ENCODE measurements at regions not wholly inside any gene's neighbourhood (a gene's known extent, or its start where the extent isn't known, plus 50 kb on each side); places are given as distances from the start of the nearest gene placed in this dataset.
A peak's percentile ranks its signal among the peaks of the same experiment; 100 is the strongest.

- Histone ChIP-seq H3K27ac (no peak overlapping the region), H3K4me1 (no peaks in the 10 kb centered on the region), H3K27me3 (no peaks in the 10 kb centered on the region), H3K36me3 (no peaks in the 10 kb centered on the region), H3K4me3 (replicated peaks in 1 of 3) (no peak overlapping the region), H3K9me3 (no peaks in the 10 kb centered on the region)
- TF ChIP-seq POLR2A (IDR thresholded peaks at IDR 0.05) = no peak
- TF ChIP-seq, protein P1, sequence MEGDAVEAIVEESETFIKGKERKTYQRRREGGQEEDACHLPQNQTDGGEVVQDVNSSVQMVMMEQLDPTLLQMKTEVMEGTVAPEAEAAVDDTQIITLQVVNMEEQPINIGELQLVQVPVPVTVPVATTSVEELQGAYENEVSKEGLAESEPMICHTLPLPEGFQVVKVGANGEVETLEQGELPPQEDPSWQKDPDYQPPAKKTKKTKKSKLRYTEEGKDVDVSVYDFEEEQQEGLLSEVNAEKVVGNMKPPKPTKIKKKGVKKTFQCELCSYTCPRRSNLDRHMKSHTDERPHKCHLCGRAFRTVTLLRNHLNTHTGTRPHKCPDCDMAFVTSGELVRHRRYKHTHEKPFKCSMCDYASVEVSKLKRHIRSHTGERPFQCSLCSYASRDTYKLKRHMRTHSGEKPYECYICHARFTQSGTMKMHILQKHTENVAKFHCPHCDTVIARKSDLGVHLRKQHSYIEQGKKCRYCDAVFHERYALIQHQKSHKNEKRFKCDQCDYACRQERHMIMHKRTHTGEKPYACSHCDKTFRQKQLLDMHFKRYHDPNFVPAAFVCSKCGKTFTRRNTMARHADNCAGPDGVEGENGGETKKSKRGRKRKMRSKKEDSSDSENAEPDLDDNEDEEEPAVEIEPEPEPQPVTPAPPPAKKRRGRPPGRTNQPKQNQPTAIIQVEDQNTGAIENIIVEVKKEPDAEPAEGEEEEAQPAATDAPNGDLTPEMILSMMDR (IDR thresholded peaks at IDR 0.05) = no peak
- DNase-seq = no peak
- WGBS, 2 donors = 29 to 47% methylated on average over 2 of the region's 2 CpGs
- intact Hi-C loops (cut with DNase I) = no loop called here
Observed at GRCh38 chr6:153564803-153565202, 433.7 kb upstream of the RGS17 start.

DNA sequence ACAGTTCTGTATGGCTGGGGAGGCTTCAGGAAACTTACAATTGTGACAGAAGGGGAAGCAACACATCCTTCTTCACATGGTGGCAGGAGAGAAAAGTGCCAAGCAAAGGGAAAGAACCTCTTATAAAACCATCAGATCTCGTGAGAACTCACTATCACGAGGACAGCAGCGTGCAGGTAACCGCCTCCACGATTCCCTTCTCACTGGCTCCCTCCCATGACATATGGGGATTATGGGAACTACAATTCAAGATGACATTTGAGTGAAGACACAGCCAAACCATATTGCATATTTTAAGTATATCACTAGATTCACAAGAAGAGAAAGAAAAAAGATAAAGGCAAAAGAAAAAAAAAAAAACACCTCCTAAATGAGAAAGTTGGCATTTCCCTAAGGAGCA is 431.9 kb upstream of the RGS17 start:
- no peaks in the 10 kb centered on the region for H3K27me3 ChIP-seq
- H3K4me1 ChIP-seq = no peaks in the 10 kb centered on the region
- no peak overlapping the region for H3K27ac ChIP-seq
- H3K36me3 ChIP-seq = no peaks in the 10 kb centered on the region
- WGBS, 2 donors = 92 to 97% methylated on average over 5 of the region's 5 CpGs
- H3K9me3 ChIP-seq = no peaks in the 10 kb centered on the region
- no peak for TF ChIP-seq POLR2A (IDR thresholded peaks at IDR 0.05)
- intact Hi-C loops (cut with DNase I) = no loop called here
- no peak overlapping the region for H3K4me3 ChIP-seq (replicated peaks in 1 of 3)
- no peak for DNase-seq

DNA sequence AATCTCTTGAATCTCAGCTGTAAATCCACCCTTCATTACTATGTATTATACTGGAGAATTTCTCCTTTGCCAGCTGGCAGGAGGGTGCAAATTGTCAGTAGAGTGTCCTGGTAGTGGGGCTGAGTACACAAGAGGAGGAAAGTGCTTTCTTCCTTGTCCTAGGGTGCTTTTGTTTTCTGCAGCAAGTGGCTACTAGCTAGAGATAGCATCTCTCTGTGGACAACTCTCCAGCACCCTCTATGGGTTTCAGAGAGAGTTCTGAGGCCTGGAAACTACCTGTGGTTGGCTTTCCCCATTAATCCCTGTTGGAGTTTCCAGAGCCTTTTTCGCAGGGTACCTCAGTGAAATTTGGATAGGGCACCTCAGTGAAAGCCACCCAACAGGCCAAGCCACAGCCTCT is 422.5 kb upstream of the RGS17 start:
- H3K4me1 ChIP-seq = peaks cover 0 to 4% of the 10 kb centered on the region in 2 donors
- peak; percentile 54 to 56 for DNase-seq
- 73 to 89% methylated on average over 1 of the region's 1 CpG for WGBS, 2 donors

DNA sequence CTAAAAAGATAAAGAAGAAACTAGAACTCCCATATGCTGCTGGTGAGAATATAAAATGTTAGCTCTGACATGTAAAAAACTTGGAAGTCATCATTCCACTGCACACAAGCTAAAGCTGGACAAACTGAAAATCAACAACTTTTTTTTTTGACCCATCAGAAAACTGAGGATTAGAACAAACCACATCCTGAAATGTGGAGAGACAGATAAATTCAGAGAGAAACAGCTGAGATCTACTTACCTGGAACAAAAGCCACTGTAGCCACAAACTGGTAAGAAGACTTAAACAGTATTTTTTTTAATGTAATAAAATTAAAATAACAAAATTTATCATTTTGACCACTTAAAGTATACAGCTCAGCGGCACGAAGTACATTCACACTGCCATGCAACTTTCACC is 408.5 kb upstream of the RGS17 start:
- Histone ChIP-seq H3K4me1 (no peaks in the 10 kb centered on the region), H3K36me3 (no peaks in the 10 kb centered on the region), H3K27ac (no peak overlapping the region), H3K27me3 (no peaks in the 10 kb centered on the region), H3K4me3 (replicated peaks in 1 of 3) (no peak overlapping the region), H3K9me3 (no peaks in the 10 kb centered on the region)
- intact Hi-C loops (cut with DNase I) = no loop called here
- DNase-seq = no peak
- TF ChIP-seq POLR2A (IDR thresholded peaks at IDR 0.05) = no peak
- TF ChIP-seq, protein P1 (IDR thresholded peaks at IDR 0.05) = no peak
- 81 to 95% methylated on average over 2 of the region's 2 CpGs for WGBS, 2 donors

More for the DNA sequence above, 422.5 kb upstream of the RGS17 start:
- no peak overlapping the region for H3K27ac ChIP-seq
- H3K36me3 ChIP-seq = no peaks in the 10 kb centered on the region
- H3K4me3 ChIP-seq (replicated peaks in 1 of 3) = no peak overlapping the region
- H3K9me3 ChIP-seq = no peaks in the 10 kb centered on the region
- TF ChIP-seq, protein P1 (IDR thresholded peaks at IDR 0.05) = peak in 5 of 6 experiments; percentile 17 to 79 (median 74)
- TF ChIP-seq POLR2A (IDR thresholded peaks at IDR 0.05) = no peak
- H3K27me3 ChIP-seq = no peaks in the 10 kb centered on the region
- intact Hi-C loops (cut with DNase I) = loop anchor here (5.0 kb wide), 1 partner anchor 521 kb away; no protein-coding TSS in a partner anchor

DNA sequence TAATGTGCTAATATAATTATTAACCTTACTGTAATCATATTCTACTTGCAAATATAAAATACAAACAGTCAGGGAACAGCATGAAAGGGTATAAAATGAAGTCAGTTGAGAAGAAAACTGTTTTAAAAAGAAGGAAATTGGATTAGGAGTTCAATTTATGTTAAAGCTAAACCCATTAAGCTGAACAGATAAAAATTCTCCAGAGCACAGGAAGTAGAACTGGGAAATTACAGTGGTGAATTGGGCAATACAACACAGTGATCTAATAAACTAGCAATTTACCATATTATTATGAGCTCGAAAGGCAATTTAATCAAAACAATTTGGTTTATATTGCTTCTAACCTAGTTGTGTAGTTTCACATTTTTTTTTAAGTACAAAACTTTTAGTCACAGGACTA is 407.4 kb upstream of the RGS17 start:
- H3K4me3 ChIP-seq (replicated peaks in 1 of 3) = no peak overlapping the region
- no peak overlapping the region for H3K27ac ChIP-seq
- H3K4me1 ChIP-seq = no peaks in the 10 kb centered on the region
- no peaks in the 10 kb centered on the region for H3K27me3 ChIP-seq
- H3K9me3 ChIP-seq = no peaks in the 10 kb centered on the region
- intact Hi-C loops (cut with DNase I) = no loop called here
- no peak for DNase-seq
- 71 to 84% methylated on average over 1 of the region's 1 CpG for WGBS, 2 donors
- TF ChIP-seq POLR2A (IDR thresholded peaks at IDR 0.05) = no peak
- TF ChIP-seq, protein P1 (IDR thresholded peaks at IDR 0.05) = no peak
- no peaks in the 10 kb centered on the region for H3K36me3 ChIP-seq

DNA sequence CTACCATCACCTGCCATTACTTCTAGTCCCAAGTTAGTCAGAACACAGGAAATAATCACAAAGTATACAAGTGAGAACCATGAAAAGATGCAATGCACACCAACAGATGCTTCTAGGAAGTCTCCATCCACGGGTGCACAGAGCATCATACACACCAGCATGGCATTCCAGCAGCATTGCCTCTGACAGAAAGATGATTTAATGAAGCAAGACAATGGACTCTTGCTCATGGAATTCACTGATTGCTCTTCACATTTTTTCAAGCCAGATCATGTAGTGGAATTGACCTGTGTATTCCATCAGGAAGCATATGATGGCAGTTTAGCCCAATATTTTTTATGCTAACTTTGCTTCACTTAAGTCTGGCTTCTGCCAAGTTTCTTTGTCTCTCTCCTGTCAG is 406.3 kb upstream of the RGS17 start:
- Histone ChIP-seq H3K4me1 (no peaks in the 10 kb centered on the region), H3K36me3 (no peaks in the 10 kb centered on the region), H3K27ac (no peak overlapping the region), H3K9me3 (no peaks in the 10 kb centered on the region), H3K27me3 (no peaks in the 10 kb centered on the region), H3K4me3 (replicated peaks in 1 of 3) (no peak overlapping the region)
- no peak for DNase-seq
- TF ChIP-seq POLR2A (IDR thresholded peaks at IDR 0.05) = no peak
- TF ChIP-seq, protein P1 (IDR thresholded peaks at IDR 0.05) = no peak
- intact Hi-C loops (cut with DNase I) = no loop called here
- WGBS, 2 donors = 72 to 83% methylated on average over 1 of the region's 1 CpG
